Suprapubic skin (tissue), 4 donors: ENCODE measurements at regions not wholly inside any gene's neighbourhood (a gene's known extent, or its start where the extent isn't known, plus 50 kb on each side); places are given as distances from the start of the nearest gene placed in this dataset.

Source experiments
- EP300 ChIP-seq: sonication (generic); formaldehyde crosslinking; IDR thresholded peaks from one replicate; pipeline ENCODE4 v1.6.1; 2017; ENCODE audit warnings: antibody characterized with exemption
- POLR2A ChIP-seq, 2 donors: fragments of 450-650 bp; IDR thresholded peaks; one replicate each; pipeline ENCODE4 v1.6.1; 2017; ENCODE audit warnings: antibody characterized with exemption in 2 of 2, mild to moderate bottlenecking in 2 of 2, moderate library complexity in 2 of 2
- POLR2AphosphoS5 ChIP-seq, 3 donors: sonication (generic); formaldehyde crosslinking; IDR thresholded peaks; one replicate each; pipeline ENCODE4 v1.6.1; 2017; ENCODE audit warnings: antibody characterized with exemption in 3 of 3
- TF ChIP-seq, protein P1 (sequence below), 2 donors: fragments of 200-600 bp in 1 of 2; fragments of 450-650 bp in 1 of 2; sonication (generic) in 1 of 2; IDR thresholded peaks; one replicate each; pipeline ENCODE4 v1.5.1; 2016 to 2019; ENCODE audit warnings: antibody characterized with exemption in 2 of 2, mild to moderate bottlenecking in 1 of 2, moderate library complexity in 1 of 2

DNA sequence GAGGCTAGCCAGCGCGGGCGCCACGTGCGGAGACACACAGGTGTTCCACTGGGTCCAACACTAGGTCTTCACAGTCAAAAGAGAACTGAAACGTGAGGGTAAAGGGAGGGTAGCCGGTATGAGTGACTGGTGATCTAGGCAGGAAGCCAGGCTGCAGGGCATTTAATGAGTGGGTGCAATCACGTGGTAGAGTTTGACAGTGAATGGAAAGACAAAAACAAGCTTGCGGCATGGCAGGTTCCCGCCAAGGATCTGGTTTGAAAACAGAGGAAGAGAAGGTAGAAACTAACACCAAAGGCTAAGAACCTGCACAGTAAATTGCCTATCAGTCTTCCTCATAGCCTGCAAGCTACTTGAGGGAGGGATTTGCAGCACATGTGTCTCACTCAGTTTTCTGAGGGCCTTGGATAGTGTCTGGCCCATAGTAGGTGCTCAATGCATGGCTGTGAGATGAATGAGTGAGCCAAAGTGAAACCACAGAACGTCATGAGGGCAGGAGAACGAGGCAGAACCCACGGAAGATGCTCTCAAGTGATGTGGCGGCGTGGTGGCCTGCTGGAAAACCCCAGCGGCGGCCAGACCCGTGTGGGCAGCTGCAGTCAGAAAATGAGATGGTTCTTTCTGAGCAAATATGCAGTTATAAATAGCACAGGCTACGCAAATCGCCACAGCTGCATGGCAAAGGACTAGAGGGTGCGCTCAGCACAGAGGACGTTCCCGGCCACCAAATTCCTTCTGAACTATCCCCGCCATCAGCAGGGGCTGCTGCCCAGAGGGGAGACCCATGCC is 183.6 kb upstream of the NFE2L3 start:
- TF ChIP-seq, protein P1, sequence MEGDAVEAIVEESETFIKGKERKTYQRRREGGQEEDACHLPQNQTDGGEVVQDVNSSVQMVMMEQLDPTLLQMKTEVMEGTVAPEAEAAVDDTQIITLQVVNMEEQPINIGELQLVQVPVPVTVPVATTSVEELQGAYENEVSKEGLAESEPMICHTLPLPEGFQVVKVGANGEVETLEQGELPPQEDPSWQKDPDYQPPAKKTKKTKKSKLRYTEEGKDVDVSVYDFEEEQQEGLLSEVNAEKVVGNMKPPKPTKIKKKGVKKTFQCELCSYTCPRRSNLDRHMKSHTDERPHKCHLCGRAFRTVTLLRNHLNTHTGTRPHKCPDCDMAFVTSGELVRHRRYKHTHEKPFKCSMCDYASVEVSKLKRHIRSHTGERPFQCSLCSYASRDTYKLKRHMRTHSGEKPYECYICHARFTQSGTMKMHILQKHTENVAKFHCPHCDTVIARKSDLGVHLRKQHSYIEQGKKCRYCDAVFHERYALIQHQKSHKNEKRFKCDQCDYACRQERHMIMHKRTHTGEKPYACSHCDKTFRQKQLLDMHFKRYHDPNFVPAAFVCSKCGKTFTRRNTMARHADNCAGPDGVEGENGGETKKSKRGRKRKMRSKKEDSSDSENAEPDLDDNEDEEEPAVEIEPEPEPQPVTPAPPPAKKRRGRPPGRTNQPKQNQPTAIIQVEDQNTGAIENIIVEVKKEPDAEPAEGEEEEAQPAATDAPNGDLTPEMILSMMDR (IDR thresholded peaks at IDR 0.05), result no peak
- no peak for TF ChIP-seq POLR2AphosphoS5 (IDR thresholded peaks at IDR 0.05)
- TF ChIP-seq POLR2A (IDR thresholded peaks at IDR 0.05), result no peak
- no peak for TF ChIP-seq EP300
